GM18907 (cell line): ENCODE measurements at regions not wholly inside any gene's neighbourhood (a gene's known extent, or its start where the extent isn't known, plus 50 kb on each side); places are given as distances from the start of the nearest gene placed in this dataset.

Experiments
- ATAC-seq: cut with Tn5 transposase; IDR thresholded peaks from one replicate; pipeline ENCODE4 v1.9.1; 2021; ENCODE audit warnings: mild to moderate bottlenecking, moderate library complexity; ENCODE audit not compliant: unreplicated experiment

GRCh38 chr10:8462565-8462964, 408.1 kb downstream of the GATA3 start:
- no peak for ATAC-seq

- ATAC-seq: no peak
Observed at GRCh38 chr10:8463853-8464252, 409.4 kb downstream of the GATA3 start.

- no peak for ATAC-seq
Observed at GRCh38 chr10:8468477-8468876, 414.0 kb downstream of the GATA3 start.

GRCh38 chr10:8473205-8473604, 418.7 kb downstream of the GATA3 start:
- ATAC-seq: no peak

GRCh38 chr10:8477300-8477699, 422.8 kb downstream of the GATA3 start:
- no peak for ATAC-seq

- ATAC-seq: no peak
Observed at GRCh38 chr10:8481718-8482504, 427.4 kb downstream of the GATA3 start.

- ATAC-seq: no peak
Observed at GRCh38 chr10:8485032-8485431, 430.5 kb downstream of the GATA3 start.

DNA sequence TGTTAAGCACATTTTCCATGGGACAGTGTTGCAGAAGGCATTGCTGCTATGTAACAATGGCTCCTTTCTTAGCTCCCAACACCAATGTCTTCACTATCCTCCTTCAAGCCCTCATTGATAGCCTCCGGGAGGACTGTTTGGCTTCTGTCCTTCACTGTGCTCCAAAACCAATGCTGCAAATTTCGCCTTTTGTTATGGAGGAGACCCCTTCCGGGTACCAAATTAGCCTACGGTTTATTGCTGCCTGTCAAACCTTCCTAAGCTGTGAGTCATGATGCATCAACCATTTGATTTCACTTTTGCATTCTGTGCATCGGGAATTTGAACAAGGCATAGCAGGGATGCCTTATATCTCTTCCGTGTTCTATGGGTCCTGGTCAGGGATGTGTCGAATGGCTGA, 432.9 kb downstream of the GATA3 start:
- no peak for ATAC-seq

DNA sequence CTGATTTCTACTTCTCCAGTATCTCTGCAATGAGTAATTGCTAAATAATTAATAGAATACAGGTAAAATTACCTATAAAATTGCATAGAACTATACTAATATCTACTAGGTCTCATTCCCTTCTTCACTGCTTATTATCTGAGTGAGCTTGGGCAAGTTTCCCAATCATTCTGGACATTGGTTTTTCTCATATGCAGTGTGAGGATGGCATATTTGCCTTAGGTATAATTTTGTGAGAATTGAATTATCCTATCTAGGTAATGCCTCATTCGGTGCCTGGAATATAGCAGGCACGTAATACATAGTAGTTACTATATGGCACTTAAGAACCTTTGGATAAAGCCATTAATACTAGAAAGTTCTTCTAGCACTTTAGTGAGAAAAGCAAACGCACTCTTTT, 434.7 kb downstream of the GATA3 start:
- no peak for ATAC-seq

- no peak for ATAC-seq
Observed at GRCh38 chr10:8489823-8490222, 435.3 kb downstream of the GATA3 start.

- ATAC-seq: no peak
Observed at GRCh38 chr10:8498290-8498689, 443.8 kb downstream of the GATA3 start.

GRCh38 chr10:8498881-8499280, 444.4 kb downstream of the GATA3 start:
- ATAC-seq: no peak

- ATAC-seq: no peak
Observed at GRCh38 chr10:8499312-8499711, 444.8 kb downstream of the GATA3 start.

DNA sequence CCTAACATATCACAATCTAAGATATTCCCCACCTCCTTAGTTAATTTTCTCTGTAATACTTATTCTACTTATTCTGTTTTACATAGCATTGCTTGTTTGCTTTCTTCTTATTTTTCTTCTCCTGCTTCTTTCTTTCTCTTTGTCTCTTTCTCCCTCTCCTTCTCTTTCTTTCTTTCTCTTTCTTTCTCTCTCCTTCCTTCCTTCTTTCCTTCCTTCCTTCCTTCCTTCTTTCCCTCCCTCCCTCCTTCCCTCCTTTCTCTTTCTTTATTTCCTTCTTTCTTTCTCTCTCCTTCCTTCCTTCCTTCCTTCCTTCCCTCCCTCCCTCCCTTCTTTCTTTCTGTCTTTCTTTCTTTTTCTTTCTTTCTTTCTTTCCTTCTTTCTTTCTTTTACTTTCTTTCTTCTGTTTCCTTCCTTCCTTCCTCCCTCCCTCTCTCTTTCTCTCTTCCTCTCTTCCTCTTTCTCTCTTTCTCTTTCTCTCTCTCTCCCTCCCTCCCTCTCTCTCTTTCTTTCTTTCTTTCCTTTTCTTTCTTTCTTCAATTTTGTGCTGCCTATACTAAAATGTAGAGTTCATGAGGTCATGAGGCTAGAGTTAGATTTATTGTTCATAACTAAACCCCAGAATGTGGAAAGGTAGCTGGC, 445.4 kb downstream of the GATA3 start:
- ATAC-seq: no peak

DNA sequence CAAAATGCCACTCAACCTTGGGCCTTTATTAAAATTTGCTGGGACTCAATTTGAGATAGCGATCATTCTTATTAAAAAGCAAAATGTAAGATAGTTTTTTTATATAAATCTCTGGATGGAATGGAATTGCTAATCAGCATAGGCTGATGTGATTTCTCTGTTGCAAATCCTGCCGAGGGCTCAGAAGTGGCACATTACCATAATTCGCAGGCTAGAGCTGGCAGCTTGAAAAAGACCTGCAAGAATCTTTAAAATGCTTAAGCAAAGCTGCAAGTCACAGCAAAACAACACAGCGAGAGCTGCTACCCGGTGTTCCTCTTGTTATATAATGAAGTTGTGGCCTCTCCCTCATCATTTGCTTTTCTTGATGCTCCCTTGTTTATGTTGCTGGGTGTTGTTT, 448.1 kb downstream of the GATA3 start:
- ATAC-seq: no peak

DNA sequence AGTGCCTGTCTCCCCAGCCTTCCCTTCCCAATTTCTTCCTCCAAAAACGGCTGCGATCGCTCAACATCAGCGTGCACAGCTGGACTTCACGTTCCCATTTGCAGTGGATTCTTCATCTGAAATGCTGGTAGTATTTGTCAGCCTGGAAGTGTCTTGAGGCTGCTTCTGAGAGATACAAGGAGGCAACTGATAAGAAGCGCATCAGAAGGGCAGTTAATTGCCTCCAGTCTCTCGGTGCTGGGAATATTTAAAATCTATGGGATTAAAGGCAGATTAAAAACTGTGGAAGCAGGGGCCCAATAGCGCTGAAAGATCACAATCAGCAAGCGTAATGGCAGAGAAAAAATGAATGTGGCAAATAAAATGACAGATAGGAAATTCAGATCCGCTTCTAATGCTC, 450.0 kb downstream of the GATA3 start:
- ATAC-seq: no peak

- ATAC-seq: no peak
Observed at GRCh38 chr10:8507156-8507555, 452.7 kb downstream of the GATA3 start.

- no peak for ATAC-seq
Observed at GRCh38 chr10:8508882-8509281, 454.4 kb downstream of the GATA3 start.

DNA sequence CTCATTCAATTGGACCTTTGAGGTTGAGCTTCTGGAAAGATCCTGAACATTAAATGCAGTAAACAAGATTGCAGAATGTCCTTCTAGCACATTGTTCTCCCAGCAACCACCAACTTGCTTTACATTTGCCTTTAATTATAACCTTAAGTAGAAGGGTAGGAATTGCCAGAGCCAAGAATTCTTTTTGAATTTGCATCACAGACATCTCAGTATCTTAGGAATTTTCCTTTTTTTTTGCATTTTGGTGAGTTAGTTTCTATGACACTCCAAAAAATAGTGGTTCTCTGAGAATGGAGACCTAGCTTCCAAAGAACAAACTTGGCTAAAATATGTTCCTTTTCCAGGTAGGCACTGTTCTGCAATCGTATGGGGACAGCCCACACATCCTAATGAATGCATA, 456.0 kb downstream of the GATA3 start:
- ATAC-seq: no peak

GRCh38 chr10:8511026-8511425, 456.5 kb downstream of the GATA3 start:
- ATAC-seq: no peak

DNA sequence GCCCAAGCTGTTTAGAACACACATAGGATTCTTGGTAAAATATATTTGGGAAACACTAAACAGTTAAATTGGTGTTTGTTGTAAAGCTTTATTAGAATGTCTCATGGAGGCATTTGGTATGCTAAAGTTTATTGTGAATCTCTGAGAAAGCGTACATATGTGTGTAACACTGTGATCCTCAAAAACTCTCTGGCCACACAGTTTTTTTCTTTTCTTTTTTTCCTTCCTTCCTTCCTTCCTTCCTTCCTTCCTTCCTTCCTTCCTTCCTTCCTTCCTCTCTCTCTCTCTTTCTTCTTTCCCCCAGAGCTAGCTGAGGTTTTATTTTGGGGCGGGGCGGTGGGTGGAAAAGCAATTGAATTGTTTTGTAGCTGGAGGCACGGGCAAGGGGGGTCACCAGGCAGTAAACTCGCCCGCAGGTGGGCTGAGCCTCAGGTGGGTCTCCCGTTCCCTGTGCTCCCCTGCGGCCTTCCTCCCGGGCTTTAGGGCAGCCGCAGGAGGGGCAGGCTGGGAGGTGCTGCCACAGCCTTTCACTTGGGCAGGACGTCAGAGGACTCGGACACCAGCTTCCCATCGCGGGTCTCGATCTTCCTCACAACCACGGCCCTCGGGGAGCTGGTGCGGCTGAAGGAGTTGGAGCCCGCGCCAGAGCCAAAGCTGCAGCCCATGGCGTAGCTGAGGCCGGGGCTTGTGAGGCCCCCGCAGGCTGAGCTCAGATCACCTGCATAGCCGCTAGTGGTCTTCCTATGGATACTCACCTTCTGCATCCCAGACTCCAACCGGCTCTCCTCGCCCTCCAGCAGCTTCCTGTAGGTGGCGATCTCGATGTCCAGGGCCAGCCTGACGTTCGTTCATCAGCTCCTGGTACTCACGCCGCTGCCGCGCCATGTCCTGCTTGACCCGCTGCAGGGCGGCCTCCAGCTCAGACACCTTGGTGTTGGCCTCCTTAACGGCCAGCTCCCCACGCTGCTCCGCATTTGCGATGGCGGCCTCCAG, 459.0 kb downstream of the GATA3 start:
- ATAC-seq: no peak
